Gastrocnemius medialis (tissue), 4 donors: ENCODE measurements at regions not wholly inside any gene's neighbourhood (a gene's known extent, or its start where the extent isn't known, plus 50 kb on each side); places are given as distances from the start of the nearest gene placed in this dataset.

Experiments used
- POLR2A ChIP-seq, 2 donors: fragments of 450-650 bp; IDR thresholded peaks; one replicate each; pipeline ENCODE4 v1.6.1; 2017; ENCODE audit warnings: antibody characterized with exemption in 2 of 2, mild to moderate bottlenecking in 2 of 2, moderate library complexity in 2 of 2
- TF ChIP-seq, protein P1 (sequence below), 5 experiments: fragments of 450-650 bp in 3 of 5; fragments of 200-600 bp in 2 of 5; sonication (generic) in 2 of 5; IDR thresholded peaks in 4 of 5; conservative IDR thresholded peaks in 1 of 5; 1 replicate in 4 of 5; 2 replicates in 1 of 5; pipeline ENCODE4 v1.5.1; 2016 to 2019; ENCODE audit warnings: antibody characterized with exemption in 5 of 5, mild to moderate bottlenecking in 3 of 5, moderate library complexity in 3 of 5

DNA sequence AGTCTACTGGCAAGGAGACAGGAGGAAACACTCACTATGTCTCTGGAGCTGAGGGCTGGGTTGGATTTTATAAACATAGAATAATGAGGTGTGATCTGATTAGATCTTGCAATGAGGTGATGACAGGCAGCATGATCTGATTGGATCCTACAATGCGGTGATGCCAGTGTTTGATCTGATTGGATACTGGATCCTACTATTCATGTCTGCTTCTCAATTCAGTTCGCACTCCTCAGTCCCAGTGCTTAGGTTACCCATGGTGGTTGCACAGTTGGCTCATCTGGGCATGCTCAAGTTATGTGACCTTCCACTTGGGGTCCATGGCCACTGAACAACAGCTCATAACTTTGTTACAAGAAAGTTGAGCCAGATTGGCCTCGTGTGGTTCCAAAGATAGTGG is 469.5 kb downstream of the TSHZ3 start:
- TF ChIP-seq, protein P1, sequence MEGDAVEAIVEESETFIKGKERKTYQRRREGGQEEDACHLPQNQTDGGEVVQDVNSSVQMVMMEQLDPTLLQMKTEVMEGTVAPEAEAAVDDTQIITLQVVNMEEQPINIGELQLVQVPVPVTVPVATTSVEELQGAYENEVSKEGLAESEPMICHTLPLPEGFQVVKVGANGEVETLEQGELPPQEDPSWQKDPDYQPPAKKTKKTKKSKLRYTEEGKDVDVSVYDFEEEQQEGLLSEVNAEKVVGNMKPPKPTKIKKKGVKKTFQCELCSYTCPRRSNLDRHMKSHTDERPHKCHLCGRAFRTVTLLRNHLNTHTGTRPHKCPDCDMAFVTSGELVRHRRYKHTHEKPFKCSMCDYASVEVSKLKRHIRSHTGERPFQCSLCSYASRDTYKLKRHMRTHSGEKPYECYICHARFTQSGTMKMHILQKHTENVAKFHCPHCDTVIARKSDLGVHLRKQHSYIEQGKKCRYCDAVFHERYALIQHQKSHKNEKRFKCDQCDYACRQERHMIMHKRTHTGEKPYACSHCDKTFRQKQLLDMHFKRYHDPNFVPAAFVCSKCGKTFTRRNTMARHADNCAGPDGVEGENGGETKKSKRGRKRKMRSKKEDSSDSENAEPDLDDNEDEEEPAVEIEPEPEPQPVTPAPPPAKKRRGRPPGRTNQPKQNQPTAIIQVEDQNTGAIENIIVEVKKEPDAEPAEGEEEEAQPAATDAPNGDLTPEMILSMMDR (IDR thresholded peaks at IDR 0.05 in 4 of 5, conservative IDR thresholded peaks at IDR 0.05 in 1 of 5) = no peak
- no peak for TF ChIP-seq POLR2A (IDR thresholded peaks at IDR 0.05)
